ENCODE measurements at regions not wholly inside any gene's neighbourhood (a gene's known extent, or its start where the extent isn't known, plus 50 kb on each side); places are given as distances from the start of the nearest gene placed in this dataset.
"Not testable (repeated sequence)": the region's sequence is repeated elsewhere in the genome, so short reads cannot be mapped to it uniquely, and the experiment has no call there.

DNA sequence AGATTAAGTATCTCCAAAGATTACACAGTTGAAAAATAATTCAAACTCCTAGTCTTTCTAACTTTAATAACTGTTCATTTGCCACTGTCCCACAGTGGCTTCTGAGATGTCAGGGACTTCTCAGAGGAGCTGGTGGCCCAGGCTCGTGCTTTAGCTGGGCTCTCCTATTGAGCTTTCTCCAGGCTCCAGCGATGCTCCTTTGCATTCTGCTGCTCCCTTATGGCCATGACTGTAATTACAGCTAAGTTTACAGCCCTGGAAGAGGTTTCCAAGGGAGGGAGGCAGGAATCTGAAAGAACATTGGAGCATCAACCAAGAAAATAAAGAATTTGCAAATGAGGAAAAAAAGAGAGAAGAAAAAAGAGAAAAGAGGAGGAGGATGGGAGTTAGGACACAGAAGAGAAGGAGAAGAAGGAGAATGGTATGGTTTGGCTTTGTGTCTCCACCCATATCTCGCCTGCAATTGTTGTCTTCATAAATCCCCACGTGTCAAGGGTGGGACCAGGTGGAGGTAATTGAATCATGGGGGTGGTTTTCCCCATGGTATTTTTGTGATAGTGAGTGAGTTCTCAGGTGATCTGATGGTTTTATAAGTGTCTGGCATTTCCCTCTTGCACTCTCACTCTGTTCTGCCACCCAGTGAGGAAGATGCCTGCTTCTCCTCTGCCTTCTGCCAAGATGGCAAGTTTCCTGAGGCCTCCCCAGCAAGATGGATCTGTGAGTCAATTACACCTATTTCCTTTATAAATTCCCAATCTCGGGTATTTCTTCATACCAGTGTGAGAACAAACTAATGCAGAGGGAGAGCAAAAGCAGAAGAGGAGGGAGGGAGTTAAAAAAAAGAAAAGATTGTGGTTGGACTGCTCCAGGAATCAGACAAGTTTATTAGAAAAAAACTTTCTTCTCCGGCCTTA, 857.0 kb downstream of the KCNA4 start:
- peak; percentile 79 for DNase-seq

- DNase-seq: peak; percentile 21
Measured at GRCh38 chr11:29153078-29153477, 863.8 kb downstream of the KCNA4 start.

GRCh38 chr11:29142573-29142972, 874.3 kb downstream of the KCNA4 start:
- DNase-seq: not testable (repeated sequence)

DNA sequence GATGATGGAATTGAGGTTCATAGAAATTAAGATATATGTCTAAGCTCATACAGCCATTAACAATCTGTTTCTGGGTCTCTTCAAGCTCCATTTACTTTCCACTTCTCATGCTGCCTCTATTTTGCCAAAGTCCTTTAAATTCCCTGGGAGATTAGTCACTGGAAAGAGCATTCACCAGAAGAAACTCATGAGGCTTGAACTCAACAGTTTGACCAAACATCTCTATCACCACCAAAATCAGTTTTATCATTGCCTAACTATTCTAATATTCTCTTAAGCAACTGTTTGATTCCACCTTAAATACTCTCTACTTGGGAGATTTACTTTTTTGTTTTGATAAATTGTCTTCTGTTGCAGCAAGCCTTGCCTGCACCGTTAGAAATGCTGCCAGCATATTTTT, 881.3 kb downstream of the KCNA4 start:
- DNase-seq: peak; percentile 72

- no peak for DNase-seq
Measured at GRCh38 chr11:29131055-29131454, 885.8 kb downstream of the KCNA4 start.

- peak; percentile 42 for DNase-seq
Measured at GRCh38 chr11:29129844-29130243, 887.0 kb downstream of the KCNA4 start.

DNA sequence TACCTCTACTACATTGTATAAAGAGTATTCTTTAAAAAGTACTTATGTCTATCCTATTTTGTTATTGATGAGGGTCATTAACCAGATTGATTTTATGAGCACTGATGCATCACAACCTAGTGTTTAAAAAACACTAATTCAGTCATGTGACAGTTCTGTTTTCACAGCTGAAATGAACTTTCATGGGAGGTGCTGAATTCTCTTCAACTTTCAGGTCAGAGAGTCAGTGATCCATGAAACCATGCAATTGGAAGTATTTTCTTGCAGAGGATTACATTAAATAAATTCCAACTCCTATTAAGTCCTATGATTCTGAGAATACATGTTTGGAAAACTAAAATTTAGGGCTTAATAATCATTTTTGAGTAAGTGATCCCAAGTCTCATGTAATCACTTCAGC, 889.4 kb downstream of the KCNA4 start:
- no peak for DNase-seq

GRCh38 chr11:29125606-29126005, 891.2 kb downstream of the KCNA4 start:
- peak; percentile 7 for DNase-seq

- DNase-seq: no peak
Measured at GRCh38 chr11:29124470-29124869, 892.4 kb downstream of the KCNA4 start.

DNA sequence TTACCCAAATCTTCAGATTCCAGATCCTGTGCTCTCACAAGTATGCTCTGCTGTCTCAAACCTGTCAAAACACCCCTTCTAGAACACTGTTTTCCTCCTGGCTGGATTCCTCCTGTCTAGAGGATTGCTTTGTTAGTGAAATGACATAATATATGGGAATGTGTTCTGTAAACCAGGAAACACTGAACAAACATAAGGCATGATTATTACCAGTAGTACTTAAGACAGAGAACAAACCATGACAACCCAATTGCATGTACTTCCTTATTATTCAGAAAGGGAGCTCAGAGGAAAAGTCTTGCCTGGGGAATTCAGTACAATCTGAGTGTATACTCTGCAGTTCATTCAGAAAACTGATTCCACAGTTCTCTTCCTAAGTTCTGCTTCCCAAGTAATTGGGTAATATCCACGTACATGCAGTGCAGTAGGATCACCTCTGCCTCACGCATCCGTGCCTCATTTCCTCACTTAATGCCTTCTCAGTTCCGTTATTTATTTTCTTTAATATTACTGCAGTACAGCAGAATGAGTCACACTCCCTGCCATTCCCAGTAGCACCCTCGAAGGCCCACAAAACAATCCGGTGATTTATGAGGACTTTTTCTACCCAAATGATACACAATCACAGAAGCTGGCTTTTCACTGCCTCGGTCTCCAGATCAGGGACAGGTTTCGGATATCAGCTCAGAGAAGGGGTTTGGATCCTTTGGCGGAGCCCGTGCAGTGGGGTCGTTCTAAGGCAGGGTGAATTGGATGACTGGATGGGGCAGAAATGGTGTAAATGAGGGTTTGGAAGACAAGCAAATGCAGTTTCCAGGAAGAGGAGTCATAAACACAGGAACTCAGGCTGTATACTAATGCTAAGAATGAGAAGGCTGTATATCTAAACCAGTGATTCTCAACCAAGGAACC, 896.9 kb downstream of the KCNA4 start:
- peak; percentile 70 for DNase-seq

DNA sequence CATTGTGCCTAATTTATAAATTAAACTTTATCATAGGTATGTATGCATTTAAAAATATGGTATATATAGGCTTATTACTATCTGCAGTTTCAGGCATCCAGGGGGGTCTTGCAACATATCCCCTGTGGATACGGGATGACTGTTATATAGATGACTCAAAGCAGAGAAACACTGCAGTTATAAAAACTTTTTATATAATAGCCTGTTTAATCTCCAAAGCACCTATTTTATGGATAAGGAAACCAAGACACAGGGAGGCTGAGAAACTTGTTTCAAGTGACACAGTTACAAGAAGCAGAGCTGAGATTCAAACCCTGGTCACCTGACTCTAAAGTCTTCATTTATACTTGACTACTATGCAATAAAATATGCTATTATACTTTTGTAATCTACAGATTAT, 897.7 kb downstream of the KCNA4 start:
- peak; percentile 44 for DNase-seq

DNA sequence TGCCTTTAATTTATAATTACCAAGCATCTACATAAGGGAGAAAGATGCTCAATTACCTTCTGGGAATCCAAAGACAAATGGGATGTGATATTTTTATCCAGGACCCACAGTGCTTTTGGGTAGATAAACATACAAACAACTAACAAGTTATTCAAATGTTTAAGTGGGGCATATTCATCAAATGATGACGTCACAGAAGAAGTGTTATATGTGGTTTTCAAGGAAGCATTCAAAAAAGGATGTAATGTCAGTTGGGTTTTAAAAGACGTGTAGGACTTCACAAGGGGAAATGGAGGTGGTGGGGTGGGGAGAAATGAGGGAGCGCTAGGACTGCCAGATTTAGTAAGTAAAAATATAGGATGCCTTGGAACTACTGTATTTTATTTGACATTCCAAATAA, 915.9 kb downstream of the KCNA4 start:
- DNase-seq: no peak

GRCh38 chr11:29095821-29096220, 921.0 kb downstream of the KCNA4 start:
- DNase-seq: peak; percentile 5

DNA sequence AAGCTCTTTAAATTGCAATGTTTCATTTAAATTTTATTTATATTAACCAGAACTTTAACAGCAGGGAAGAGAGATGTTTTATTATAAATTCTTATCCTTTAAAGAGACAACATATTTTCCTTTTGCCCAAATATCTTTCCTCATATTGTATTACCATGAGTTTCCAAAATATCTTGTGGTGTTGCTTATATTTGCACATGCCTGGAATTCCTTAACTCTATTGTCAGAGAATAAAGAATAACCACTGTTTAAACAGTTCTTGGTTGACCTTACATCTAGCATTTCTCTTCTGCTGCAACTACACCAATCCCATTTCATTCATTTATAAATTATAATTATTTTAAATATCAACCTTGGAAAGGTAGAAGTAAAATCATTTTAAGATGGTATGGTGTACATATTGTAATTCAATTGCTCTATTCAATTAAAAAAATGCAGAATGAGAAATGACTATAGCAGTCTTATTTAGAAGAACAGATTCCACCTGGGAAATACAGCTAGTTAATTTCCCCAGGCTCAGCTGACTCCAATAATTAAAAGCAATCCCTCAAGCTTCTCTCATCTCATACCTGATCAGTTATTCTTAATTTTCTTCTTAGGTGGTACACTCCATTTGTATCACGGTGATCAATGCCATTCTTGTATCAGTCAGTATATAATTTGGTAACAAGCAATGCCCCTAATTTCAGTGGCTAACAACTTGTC, 923.3 kb downstream of the KCNA4 start:
- peak; percentile 59 for DNase-seq

DNA sequence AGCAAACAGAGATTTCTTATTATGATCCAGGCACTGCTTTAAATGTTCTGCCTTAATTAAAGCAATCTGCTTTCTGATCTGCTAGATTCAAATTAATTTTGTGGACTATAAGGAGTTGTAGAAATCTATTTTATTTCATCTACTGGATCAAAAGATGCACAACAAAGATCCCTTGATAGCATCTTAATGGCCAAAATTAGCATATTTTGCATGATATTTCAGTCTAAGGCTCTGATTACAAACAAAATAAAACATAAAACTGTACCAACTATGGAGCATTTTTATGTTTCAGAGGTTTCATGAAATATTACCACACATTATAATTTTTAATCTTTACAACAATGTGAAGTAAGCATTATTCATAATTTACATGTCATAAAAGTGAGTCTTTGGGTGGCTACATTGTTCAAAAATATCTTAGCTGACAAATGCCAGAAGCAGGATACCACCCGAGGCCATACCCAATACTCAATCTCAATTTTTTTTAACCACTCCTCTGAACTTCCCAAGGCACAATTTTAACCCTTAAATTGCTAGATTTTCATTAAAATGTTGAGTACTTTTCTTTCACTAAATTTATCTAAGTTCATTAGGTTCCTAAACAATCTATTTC, 929.5 kb downstream of the KCNA4 start:
- no peak for DNase-seq

DNA sequence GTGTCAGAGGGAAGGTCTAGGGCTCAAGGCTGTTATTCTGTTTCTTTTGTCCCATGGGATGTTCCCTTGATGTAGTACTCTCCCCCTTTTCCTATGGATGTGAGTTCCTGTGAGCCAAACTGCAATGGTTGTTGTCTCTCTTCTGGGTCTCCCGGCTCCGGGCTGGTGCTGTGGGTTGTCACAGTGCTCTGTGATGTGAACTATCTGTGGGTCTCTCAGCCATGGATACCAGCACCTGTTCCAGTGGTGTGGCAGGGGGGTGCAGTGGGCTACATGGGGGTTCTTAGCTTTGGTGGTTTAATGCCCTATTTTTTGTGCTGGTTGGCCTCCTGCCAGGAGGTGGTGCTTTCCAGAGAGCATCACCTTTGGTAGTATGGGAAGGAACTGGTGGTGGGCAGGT, 941.1 kb downstream of the KCNA4 start:
- no peak for DNase-seq

DNA sequence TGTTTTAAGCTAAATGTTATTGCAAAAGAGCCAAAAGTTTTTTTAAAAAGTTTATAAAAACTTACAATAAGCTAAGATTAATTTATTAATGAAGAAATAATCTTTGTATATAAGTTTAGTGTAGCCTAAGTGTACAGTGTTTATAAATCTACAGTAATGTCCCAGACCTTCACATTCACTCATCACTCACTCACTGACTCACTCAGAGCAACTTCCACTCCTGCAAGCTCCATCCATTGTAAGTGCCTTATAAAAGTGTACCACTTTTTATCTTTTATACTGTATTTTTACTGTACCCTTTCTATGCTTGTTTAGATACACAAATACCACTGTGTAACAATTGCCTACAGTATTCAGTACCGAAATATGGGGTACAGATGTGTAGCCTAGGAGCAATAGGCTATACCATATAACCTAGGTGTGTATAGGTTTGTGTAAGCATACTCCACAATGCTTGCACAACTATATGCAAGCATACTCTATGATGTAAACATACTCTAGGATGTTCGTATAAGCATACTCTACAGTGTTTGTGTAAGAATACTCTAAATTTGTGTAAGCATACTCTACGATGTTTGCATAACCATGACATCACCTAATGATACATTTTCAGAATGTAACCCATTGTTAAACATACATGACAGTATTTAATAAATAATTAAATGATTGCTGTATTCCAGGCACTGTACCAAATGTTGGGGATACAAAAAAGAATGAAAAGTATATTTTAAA, 953.0 kb downstream of the KCNA4 start:
- DNase-seq: peak; percentile 2

DNA sequence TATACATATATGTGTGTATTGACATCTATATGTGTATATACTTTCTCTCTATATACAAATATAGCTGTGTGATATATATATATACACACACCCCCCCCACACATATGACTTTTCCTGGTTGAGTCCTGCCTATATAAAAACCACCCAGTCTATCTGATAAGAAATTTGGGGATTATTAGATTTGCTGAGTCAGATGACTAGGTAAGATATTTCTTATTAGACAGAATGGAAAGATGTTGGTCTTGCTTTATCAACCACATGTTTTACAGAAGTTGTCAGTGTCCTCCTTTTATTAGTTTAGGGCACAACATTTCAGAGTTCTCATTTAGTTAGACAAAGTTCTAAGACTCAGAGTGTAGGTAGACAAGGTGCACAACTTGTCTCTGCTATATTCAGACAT, 953.3 kb downstream of the METTL15 start:
- no peak for DNase-seq

- DNase-seq: not testable (repeated sequence)
Measured at GRCh38 chr11:29056487-29056886, 948.3 kb downstream of the METTL15 start.

DNA sequence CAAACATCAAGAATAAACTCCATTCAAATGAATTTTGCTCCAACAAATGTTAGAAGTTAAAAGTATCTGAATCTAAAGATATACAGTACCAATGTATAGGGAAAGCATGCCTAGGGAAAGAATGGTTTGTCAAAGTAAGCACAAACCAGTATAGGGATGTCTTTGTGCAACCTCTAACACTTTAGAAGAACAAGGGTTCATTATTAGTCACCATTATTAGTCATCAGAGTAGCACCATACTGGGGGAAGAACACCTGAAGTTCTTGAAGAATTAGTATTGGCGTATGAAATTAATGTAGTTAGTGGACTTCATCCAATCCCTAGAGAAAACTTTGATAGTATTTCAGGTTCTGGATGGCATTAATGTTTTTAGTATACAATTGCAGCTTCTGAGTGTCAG, 943.7 kb downstream of the METTL15 start:
- DNase-seq: no peak

DNA sequence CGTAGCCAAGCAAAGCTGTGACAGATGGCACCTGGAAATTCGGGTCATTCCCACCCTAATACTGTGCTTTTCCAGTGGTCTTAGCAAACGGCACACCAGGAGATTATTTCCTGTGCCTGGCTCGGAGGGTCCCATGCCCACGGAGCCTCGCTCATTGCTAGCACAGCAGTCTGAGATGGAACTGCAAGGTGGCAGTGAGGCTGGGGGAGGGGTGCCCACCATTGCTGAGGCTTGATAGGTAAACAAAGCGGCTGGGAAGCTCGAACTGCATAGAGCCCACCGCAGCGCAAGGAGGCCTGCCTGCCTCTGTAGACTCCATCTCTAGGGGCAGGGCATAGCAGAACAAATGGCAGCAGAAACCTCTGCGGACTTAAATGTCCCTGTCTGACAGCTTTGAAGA, 942.8 kb downstream of the METTL15 start:
- DNase-seq: not testable (repeated sequence)

GRCh38 chr11:29040489-29040888, 932.3 kb downstream of the METTL15 start:
- no peak for DNase-seq
